NCI-H2171 treated with DMSO at 0.1 percent for 48 hours (cell line): ENCODE measurements at regions not wholly inside any gene's neighbourhood (a gene's known extent, or its start where the extent isn't known, plus 50 kb on each side); places are given as distances from the start of the nearest gene placed in this dataset.

Experiments used
- DNase-seq: peaks from one replicate; lab custom pipeline; 2025; lab: John Stamatoyannopoulos, UW

GRCh38 chr2:217722883-217723472, 279.8 kb downstream of the TNS1 start:
- DNase-seq, result no peak

- no peak for DNase-seq
Observed at GRCh38 chr2:217717646-217718045, 285.1 kb downstream of the TNS1 start.

DNA sequence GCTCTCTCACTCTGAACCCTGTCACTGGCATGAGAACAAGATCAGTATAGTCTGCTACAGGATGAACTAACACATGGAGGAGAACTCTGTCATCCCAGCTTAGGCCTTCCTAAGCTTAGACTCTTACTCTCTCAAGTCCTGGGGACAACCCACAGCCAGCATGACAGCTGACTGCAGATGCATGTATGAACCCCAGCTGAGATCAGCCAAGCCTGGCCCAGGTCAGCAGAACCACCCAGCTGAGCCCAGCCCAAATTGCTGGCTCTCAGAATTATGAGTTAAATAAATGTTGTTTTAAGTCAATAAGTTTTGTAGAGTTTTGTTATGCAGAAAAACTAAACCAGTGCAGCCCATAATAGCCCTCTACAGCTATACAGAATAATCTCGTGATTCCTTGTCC, 287.3 kb downstream of the TNS1 start:
- DNase-seq, result no peak

DNA sequence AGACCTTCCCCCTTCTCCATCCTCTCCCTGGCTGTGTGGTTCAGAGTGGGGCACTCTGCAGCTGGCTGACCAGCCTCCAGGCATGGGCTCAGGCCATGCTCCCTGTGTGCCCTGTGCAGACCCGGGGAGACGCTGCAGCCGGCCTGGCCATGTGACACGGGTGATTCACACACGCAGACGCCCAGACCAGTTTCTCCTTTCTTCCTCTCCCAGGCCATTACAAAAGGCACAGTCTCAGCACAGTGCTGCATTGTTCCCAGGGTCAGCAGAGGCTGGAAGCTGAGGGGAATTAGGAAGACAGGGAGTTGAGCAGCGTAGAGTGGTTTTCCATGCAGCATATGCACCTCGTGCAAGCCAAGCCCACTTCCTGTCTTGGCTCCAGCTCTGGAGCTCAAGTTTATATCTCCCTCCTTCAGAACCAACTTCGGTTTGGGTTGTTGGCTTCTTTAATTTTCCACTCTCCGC, 288.5 kb downstream of the TNS1 start:
- no peak for DNase-seq

DNA sequence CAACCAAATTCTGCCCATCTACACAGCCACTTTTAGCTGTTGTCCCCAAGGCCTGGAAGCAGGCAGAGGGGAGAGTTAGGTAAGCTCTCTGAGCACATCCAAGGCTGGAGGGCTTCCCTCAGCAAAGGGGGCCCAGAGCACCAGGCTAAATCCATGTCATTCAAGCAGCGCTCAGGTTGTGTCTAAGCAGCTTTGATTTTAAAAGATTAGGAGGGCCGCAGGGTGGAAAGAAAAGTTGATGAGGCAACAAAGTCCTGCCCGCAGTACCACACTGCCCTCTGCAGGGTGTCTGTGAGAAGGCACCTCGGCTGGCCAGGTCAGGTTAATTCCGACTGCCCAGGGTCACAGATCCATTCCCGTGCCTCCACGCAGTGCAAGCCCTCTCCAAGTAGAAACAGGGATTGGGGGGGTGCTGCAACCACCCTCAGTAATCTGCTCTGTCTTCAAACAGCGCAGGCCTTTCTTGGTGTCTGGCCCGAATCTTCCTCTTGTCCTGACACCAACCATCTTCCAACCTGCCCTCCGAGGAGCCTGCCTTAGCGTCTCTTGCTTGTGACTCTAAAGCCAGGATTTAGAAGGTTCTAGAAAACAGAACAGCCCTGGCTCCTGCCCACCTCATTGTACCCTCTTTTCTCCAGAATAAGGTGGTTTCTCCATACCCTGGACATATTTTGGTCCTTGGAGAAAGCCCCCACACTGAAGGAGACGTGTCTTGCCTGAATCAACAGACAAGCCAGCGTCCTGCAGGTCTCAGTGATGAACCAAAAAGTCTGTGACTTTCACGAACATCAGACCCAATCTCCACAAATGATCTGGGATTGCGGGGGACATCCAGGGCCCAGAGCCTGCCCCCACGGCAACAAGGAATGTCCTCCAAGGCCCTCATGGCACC, 289.2 kb downstream of the TNS1 start:
- peak; percentile 77 for DNase-seq

DNA sequence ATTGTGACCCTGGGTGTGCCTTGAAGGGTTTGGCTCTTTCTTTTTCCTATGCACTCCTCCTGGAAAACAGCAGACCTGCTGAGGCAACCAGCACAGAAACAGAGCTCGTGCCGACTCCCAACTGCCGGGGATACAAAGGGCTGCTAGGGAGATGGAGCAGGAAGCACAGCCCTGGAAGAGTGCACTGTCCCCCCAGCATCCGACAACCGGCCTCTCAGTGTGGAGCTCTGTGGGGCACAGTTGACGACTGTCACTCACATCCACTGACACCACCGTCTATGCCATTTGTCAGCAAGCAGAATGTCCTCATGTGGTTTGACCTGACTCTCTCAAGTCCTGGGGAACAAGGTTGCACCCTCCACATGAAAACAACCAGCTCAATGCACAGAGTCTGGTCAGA, 290.4 kb downstream of the TNS1 start:
- no peak for DNase-seq

DNA sequence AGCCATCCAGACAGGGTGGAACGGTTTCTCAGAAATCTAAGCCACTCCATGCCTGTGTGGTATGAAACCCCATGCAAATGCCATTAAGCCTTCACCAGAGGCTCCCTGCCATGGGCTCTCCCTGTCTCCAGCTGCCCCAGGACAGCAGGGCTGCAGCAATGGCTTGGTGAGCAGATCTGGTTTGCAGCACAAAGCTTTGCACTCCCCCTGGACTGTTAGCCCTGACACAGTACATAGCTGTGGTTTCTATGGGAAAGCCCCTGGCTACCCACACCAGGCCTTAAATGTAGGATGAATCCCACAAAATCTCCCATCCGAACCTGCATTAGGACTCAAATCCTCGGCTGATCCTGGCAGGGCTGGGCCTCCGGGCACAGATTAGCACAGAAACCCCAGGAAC, 291.6 kb downstream of the TNS1 start:
- DNase-seq, result no peak

- DNase-seq, result no peak
Observed at GRCh38 chr2:217710211-217710765, 292.5 kb downstream of the TNS1 start.

DNA sequence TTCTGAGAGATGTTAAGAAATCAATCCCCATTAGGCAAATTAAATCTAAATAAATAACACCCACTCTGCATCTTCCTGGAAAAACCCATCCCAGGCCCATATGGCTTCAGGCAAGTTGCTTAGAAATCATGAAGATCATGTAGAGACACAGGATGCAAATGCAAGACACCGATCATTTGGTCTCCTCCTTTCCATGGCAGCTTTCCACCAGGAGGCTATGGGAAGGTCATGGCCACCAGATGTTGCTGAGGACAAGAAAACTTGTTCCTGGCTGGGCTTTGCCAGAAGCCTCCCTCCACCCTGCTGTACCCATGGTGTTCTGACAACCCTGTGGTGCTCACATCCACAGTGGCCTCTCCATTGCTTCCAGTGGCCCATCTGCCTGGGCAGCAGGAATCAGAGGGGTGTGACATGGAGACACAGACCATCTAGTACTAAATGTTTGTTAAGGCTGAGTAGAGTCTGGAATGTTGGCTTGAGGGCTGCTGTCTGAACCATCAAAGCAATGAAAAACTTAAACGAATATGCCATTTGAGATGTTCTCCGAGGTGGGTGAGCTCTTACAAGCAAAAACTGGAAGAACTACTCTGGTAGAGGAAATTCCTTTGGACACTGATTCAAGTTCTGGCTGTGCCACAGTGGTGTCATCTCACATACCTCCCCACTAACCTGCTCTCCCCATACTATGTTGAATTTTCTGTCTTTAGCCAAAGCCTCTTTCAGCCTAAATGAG, 293.2 kb downstream of the TNS1 start:
- DNase-seq, result no peak

- no peak for DNase-seq
Observed at GRCh38 chr2:217707131-217707611, 295.6 kb downstream of the TNS1 start.

GRCh38 chr2:217706513-217706912, 296.3 kb downstream of the TNS1 start:
- no peak for DNase-seq

DNA sequence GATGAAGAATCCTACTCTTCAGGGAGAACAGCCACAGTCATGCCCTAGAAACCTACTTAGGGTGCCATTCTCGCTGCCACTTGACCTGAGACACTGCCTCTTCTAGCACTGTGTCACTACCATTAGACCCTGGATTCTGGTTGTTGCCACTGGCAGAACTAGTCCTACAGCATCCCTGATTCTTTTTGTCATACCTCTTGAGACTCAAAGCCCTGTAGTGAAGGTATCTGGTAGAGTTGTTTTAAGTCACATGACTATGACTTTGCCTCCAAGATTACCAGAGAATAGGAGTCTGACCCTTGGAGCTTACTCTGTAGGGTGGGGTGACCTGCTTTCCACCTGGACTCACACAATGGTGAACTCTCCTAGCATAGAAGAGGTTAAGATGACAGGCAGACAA, 296.7 kb downstream of the TNS1 start:
- DNase-seq, result no peak

- DNase-seq, result no peak
Observed at GRCh38 chr2:217705461-217705860, 297.3 kb downstream of the TNS1 start.

- DNase-seq, result no peak
Observed at GRCh38 chr2:217703999-217704398, 298.8 kb downstream of the TNS1 start.

DNA sequence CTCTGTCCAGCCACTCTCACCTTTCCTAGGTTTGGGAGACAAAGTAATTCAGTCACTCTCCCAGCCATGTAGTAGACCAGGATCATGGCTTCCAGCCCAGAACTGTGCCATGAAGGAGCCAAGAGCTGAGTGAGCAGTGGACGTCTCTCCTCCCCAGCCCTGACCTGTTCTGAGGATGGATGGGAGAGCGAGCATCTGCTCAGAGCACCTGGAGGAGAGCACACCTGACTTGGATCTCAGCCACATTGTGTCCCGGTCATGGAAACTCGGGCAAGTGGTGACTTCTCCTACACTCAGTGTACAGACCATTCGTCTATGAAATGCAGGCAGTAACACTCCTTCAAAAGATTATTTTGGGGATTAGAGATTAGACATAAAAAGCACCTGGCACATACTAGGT, 299.7 kb downstream of the TNS1 start:
- no peak for DNase-seq

DNA sequence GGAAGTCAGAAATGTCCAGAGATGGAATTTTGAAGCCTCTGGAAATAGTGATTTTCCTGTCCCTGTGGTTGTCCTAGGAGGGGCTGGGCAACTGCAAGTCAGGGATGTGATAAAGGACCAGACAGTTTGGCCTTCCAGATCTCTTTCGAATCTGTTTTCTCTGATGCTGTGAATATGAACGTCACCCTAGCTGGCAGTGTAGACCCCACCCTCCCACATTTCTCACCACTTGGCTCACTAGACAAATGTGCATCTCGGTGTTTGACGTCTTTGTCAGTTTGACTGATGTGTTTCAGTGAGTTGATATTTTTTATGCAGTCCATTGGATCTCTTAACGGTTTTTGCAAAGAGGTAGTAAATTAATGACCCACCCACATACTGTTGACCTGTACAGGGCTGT, 301.2 kb downstream of the TNS1 start:
- no peak for DNase-seq

GRCh38 chr2:217698691-217699090, 304.1 kb downstream of the TNS1 start:
- DNase-seq, result no peak

DNA sequence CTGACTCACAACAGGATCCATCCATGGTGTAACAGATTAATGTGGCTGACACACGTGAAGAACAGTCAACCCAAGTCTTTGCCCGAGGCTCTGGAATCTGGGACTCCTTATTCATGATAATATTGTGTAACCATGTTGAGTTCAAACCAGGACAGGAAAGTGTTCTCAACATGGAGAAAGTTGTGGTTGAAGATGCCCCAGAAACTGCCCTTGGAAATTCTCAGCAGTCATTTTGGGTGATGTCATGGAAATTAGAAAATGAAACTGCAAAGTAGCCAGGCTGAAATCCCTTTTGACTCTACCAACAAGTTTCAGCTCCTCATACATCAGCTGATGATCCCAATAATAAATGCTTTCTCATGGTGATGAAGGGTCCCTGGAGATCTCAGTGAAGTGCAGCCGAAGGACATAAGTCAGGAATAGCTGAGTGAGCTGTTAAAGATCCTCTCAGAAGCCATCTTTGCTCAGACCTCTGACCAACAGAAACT, 307.7 kb downstream of the TNS1 start:
- DNase-seq, result no peak

- DNase-seq, result no peak
Observed at GRCh38 chr2:217694291-217694690, 308.5 kb downstream of the TNS1 start.

- no peak for DNase-seq
Observed at GRCh38 chr2:217693363-217693762, 309.4 kb downstream of the TNS1 start.

DNA sequence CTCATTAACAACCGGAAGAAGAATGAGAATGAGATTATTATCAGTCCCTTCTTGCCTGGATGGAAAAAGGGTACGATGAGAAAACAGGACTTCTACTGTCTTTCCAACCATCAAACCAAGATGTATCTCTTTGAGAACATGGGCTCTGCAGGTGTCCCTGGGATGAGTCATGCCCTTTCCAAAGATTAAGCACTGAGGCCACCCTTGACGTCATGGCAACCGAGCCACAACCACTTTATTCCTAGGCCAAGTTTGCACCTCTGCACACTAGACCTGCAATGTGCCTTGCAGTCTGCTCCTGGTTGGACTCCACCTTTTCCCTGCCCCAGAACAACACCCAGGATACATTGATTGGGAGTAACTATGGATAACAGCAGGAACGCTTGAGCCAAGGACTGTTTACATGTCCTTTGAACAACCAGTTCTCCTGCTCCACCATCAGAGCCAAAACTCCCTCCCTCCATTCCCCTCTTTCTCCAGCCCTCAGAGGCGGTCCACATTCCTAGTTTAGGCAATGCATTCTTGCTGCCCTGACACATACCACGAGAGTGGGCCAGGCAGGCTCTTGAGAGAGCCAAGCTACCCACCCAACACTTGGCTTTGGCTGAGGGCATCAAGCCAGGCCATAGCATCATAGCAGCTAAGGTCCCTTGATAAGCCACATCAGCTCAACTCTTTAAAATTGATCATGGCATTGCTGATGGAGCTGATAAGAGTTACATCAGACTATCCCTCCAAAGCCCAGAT, 310.7 kb downstream of the TNS1 start:
- DNase-seq, result no peak

- DNase-seq, result no peak
Observed at GRCh38 chr2:217691516-217691915, 311.3 kb downstream of the TNS1 start.
